ENCODE measurements at regions not wholly inside any gene's neighbourhood (a gene's known extent, or its start where the extent isn't known, plus 50 kb on each side); places are given as distances from the start of the nearest gene placed in this dataset.

- Histone ChIP-seq H3K4me3 (ENCODE audit: low read length) (no peak overlapping the region), H4K20me1 (ENCODE audit: insufficient read depth) (no peaks in the 10 kb centered on the region), H3K9me3 (ENCODE audit: low read length) (peaks cover 4% of the 10 kb centered on the region), H3K27me3 (ENCODE audit: insufficient read depth, low read depth, low read length) (no peaks in the 10 kb centered on the region), H3F3A (ENCODE audit: insufficient read depth, low read length, poor library complexity, severe bottlenecking) (peaks cover 1% of the 10 kb centered on the region), H2AFZ (ENCODE audit: low read depth, low read length) (no peak overlapping the region), H3K4me2 (ENCODE audit: low read length) (no peak overlapping the region), H3K9ac (ENCODE audit: low read length) (no peak overlapping the region), H3K79me2 (replicated peaks; ENCODE audit: insufficient read depth, low read length) (no peaks in the 10 kb centered on the region), H3K9me2 (ENCODE audit: insufficient read depth, low read length) (no peaks in the 10 kb centered on the region), H3K27ac (ENCODE audit: low read length) (no peak overlapping the region), H3K36me3 (ENCODE audit: insufficient read depth, low read length) (no peaks in the 10 kb centered on the region)
- TF ChIP-seq REST (IDR thresholded peaks at IDR 0.05; ENCODE audit: borderline replicate concordance) (no peak), CTCF (IDR thresholded peaks at IDR 0.05; ENCODE audit: poor library complexity, severe bottlenecking) (no peak), RAD21 (conservative IDR thresholded peaks at IDR 0.05) (no peak), MXI1 (conservative IDR thresholded peaks at IDR 0.05; ENCODE audit: poor library complexity, severe bottlenecking) (no peak), SMC3 (conservative IDR thresholded peaks at IDR 0.05; ENCODE audit: poor library complexity) (no peak), EZH2 (IDR thresholded peaks at IDR 0.05; ENCODE audit: borderline replicate concordance, insufficient read depth, low read length, poor library complexity, severe bottlenecking) (no peak), EP300 (conservative IDR thresholded peaks at IDR 0.05; ENCODE audit: poor library complexity, severe bottlenecking) (no peak), POLR2AphosphoS5 (IDR thresholded peaks at IDR 0.05) (no peak), TAF1 (IDR thresholded peaks at IDR 0.05; ENCODE audit: low read depth) (no peak)
These were observed 452.4 kb downstream of the PTPRU start for GRCh38 chr1:29688471-29689365.

GRCh38 chr1:29687601-29688244 is 451.4 kb downstream of the PTPRU start:
- Histone ChIP-seq H3F3A (ENCODE audit: insufficient read depth, low read length, poor library complexity, severe bottlenecking) (peaks cover 5% of the 10 kb centered on the region), H2AFZ (ENCODE audit: low read depth, low read length) (no peak overlapping the region), H3K27ac (ENCODE audit: low read length) (no peak overlapping the region), H3K36me3 (ENCODE audit: insufficient read depth, low read length) (no peaks in the 10 kb centered on the region), H3K27me3 (ENCODE audit: insufficient read depth, low read depth, low read length) (no peaks in the 10 kb centered on the region), H3K79me2 (replicated peaks; ENCODE audit: insufficient read depth, low read length) (no peaks in the 10 kb centered on the region), H3K9me3 (ENCODE audit: low read length) (no peaks in the 10 kb centered on the region), H3K9ac (ENCODE audit: low read length) (no peak overlapping the region), H4K20me1 (ENCODE audit: insufficient read depth) (no peaks in the 10 kb centered on the region), H3K4me3 (ENCODE audit: low read length) (no peak overlapping the region), H3K9me2 (ENCODE audit: insufficient read depth, low read length) (no peaks in the 10 kb centered on the region), H3K4me2 (ENCODE audit: low read length) (no peak overlapping the region)
- no peak for TF ChIP-seq CTCF (IDR thresholded peaks at IDR 0.05; ENCODE audit: poor library complexity, severe bottlenecking)
- no peak for TF ChIP-seq RAD21 (conservative IDR thresholded peaks at IDR 0.05)
- no peak for TF ChIP-seq REST (IDR thresholded peaks at IDR 0.05; ENCODE audit: borderline replicate concordance)
- TF ChIP-seq SMC3 (conservative IDR thresholded peaks at IDR 0.05; ENCODE audit: poor library complexity), result no peak
- TF ChIP-seq EZH2 (IDR thresholded peaks at IDR 0.05; ENCODE audit: borderline replicate concordance, insufficient read depth, low read length, poor library complexity, severe bottlenecking), result no peak
- no peak for TF ChIP-seq TAF1 (IDR thresholded peaks at IDR 0.05; ENCODE audit: low read depth)
- no peak for TF ChIP-seq MXI1 (conservative IDR thresholded peaks at IDR 0.05; ENCODE audit: poor library complexity, severe bottlenecking)
- TF ChIP-seq EP300 (conservative IDR thresholded peaks at IDR 0.05; ENCODE audit: poor library complexity, severe bottlenecking), result no peak
- TF ChIP-seq POLR2AphosphoS5 (IDR thresholded peaks at IDR 0.05), result no peak

All from neural cell (in vitro differentiated cells).